ENCODE measurements at regions not wholly inside any gene's neighbourhood (a gene's known extent, or its start where the extent isn't known, plus 50 kb on each side); places are given as distances from the start of the nearest gene placed in this dataset.
A peak's percentile ranks its signal among the peaks of the same experiment; 100 is the strongest.

DNA sequence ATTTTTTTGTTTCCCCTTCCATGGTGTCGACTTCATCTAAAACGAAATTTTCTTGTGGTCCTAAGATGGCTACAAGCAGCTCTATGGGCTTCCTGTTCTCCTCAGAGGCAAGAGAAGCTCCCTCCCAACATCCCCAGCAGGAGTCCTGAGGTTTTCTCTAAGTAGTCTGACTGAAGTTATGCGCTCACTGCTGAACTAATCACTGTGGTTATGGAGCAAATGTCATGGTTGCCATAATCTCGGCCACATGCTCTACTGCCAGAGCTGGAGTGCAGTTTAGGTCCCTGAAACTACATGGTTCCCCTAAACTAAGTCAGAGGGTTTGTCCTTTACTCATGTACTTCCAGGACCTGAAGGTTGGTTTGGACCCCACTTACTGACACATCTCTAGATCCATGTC is 68.0 kb upstream of the MAMDC2 start (continued):
- TF ChIP-seq, protein P1, sequence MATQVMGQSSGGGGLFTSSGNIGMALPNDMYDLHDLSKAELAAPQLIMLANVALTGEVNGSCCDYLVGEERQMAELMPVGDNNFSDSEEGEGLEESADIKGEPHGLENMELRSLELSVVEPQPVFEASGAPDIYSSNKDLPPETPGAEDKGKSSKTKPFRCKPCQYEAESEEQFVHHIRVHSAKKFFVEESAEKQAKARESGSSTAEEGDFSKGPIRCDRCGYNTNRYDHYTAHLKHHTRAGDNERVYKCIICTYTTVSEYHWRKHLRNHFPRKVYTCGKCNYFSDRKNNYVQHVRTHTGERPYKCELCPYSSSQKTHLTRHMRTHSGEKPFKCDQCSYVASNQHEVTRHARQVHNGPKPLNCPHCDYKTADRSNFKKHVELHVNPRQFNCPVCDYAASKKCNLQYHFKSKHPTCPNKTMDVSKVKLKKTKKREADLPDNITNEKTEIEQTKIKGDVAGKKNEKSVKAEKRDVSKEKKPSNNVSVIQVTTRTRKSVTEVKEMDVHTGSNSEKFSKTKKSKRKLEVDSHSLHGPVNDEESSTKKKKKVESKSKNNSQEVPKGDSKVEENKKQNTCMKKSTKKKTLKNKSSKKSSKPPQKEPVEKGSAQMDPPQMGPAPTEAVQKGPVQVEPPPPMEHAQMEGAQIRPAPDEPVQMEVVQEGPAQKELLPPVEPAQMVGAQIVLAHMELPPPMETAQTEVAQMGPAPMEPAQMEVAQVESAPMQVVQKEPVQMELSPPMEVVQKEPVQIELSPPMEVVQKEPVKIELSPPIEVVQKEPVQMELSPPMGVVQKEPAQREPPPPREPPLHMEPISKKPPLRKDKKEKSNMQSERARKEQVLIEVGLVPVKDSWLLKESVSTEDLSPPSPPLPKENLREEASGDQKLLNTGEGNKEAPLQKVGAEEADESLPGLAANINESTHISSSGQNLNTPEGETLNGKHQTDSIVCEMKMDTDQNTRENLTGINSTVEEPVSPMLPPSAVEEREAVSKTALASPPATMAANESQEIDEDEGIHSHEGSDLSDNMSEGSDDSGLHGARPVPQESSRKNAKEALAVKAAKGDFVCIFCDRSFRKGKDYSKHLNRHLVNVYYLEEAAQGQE (IDR thresholded peaks at IDR 0.05; ENCODE audit: unreplicated experiment): no peak

DNA sequence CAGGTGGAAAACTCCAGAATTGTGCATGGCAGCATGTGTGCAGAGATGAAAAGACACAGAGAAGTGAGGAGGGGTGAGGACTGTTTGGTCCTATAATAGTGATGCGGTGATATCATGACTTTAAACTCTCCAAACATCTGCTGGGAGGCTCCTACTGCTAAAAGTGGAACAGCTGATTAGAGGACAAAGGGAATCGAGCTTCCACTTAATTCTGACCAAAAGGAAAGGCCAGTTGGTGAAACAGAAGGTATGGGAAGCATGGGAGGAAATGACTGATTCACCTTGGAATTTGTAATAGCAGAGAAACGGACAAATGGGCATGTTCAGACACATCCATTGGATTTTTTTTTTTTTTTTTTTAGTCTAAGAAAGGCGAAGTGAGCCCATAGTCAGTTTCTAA is 67.5 kb upstream of the MAMDC2 start:
- H3F3A ChIP-seq (replicated peaks; ENCODE audit: low read depth): no peaks in the 10 kb centered on the region
- ATAC-seq (no peak), DNase-seq (ENCODE audit: low spot score) (no peak)
- Mint-ChIP-seq H3K9me3 (no peaks in the 10 kb centered on the region), H3K27me3 (ENCODE audit: insufficient read depth, low read depth, poor library complexity) (peaks cover 2% of the 10 kb centered on the region), H3K27ac (no peak overlapping the region), H3K4me1 (peaks cover 4% of the 10 kb centered on the region; the same call in 2 of the 3 replicates), H3K4me3 (no peak overlapping the region), H3K36me3 (ENCODE audit: low read depth) (no peaks in the 10 kb centered on the region)
- no peak overlapping the region for H3K4me3 ChIP-seq
- no peaks in the 10 kb centered on the region for H3K36me3 ChIP-seq (ENCODE audit: insufficient read depth)
- no peaks in the 10 kb centered on the region for H4K20me1 ChIP-seq (replicated peaks; ENCODE audit: insufficient read depth)
- TF ChIP-seq POLR2AphosphoS5 (IDR thresholded peaks at IDR 0.05; ENCODE audit: low read depth): no peak
- no peak for TF ChIP-seq ZNF331 (CRISPR knock-in tag; IDR thresholded peaks at IDR 0.05; ENCODE audit: low read depth)
- no peak for TF ChIP-seq STAT1 (IDR thresholded peaks at IDR 0.05; ENCODE audit: unreplicated experiment)
- TF ChIP-seq, protein P2, sequence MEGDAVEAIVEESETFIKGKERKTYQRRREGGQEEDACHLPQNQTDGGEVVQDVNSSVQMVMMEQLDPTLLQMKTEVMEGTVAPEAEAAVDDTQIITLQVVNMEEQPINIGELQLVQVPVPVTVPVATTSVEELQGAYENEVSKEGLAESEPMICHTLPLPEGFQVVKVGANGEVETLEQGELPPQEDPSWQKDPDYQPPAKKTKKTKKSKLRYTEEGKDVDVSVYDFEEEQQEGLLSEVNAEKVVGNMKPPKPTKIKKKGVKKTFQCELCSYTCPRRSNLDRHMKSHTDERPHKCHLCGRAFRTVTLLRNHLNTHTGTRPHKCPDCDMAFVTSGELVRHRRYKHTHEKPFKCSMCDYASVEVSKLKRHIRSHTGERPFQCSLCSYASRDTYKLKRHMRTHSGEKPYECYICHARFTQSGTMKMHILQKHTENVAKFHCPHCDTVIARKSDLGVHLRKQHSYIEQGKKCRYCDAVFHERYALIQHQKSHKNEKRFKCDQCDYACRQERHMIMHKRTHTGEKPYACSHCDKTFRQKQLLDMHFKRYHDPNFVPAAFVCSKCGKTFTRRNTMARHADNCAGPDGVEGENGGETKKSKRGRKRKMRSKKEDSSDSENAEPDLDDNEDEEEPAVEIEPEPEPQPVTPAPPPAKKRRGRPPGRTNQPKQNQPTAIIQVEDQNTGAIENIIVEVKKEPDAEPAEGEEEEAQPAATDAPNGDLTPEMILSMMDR (conservative IDR thresholded peaks at IDR 0.05; ENCODE audit: low read depth in 2 of 2): no peak
- no peak for TF ChIP-seq JUNB (IDR thresholded peaks at IDR 0.05; ENCODE audit: unreplicated experiment)
- H3K27me3 ChIP-seq (ENCODE audit: insufficient read depth): no peaks in the 10 kb centered on the region
- no peaks in the 10 kb centered on the region for H3K79me2 ChIP-seq (replicated peaks; ENCODE audit: insufficient read depth)
- H3K4me1 ChIP-seq (ENCODE audit: insufficient read depth): no peaks in the 10 kb centered on the region; the same call in 1 of the 2 replicates
- peak overlapping the region; percentile 61 for H2AFZ ChIP-seq
- no peak overlapping the region for H3K27ac ChIP-seq (ENCODE audit: low read depth)
- H3K9me2 ChIP-seq (ENCODE audit: insufficient read depth): peaks cover 16% of the 10 kb centered on the region
- H3K4me2 ChIP-seq: no peak overlapping the region

DNA sequence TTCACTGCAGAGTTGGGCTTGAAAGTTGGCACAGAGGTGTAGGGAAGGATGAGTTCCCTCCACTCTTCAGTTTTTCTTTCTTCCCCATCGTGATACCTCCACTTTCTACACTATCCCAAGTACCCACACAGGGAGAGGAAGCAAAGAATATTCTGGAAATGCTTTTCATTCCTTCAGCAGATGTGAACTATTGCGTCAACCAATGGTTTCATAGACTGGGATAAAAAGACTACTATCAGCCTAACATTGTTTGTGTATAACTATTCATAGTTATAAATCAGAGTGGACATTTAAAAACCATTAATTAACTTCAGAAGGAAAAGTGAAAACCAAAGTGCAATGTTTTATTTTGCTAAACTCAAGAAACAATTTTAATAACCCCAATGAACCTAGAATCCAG is 63.6 kb upstream of the MAMDC2 start:
- Mint-ChIP-seq H3K9me3 (no peaks in the 10 kb centered on the region), H3K36me3 (ENCODE audit: low read depth) (no peaks in the 10 kb centered on the region), H3K4me3 (no peak overlapping the region), H3K4me1 (peaks cover 12% of the 10 kb centered on the region), H3K27ac (no peak overlapping the region), H3K27me3 (ENCODE audit: insufficient read depth, low read depth, poor library complexity) (peaks cover 2% of the 10 kb centered on the region)
- H3K27me3 ChIP-seq (ENCODE audit: insufficient read depth): no peaks in the 10 kb centered on the region
- H3K4me2 ChIP-seq: no peak overlapping the region
- no peak overlapping the region for H3K27ac ChIP-seq (ENCODE audit: low read depth)
- H4K20me1 ChIP-seq (replicated peaks; ENCODE audit: insufficient read depth): no peaks in the 10 kb centered on the region
- 0 out of 2 replicates have a peak, but pooled peaks cover 4% of the 10 kb centered on the region for H3K4me1 ChIP-seq (ENCODE audit: insufficient read depth)
- H3K4me3 ChIP-seq: no peak overlapping the region
- DNase-seq (ENCODE audit: low spot score) (no peak), ATAC-seq (no peak)
- no peaks in the 10 kb centered on the region for H3K79me2 ChIP-seq (replicated peaks; ENCODE audit: insufficient read depth)
- H3K36me3 ChIP-seq (ENCODE audit: insufficient read depth): no peaks in the 10 kb centered on the region
- H2AFZ ChIP-seq: no peak overlapping the region
- H3F3A ChIP-seq (replicated peaks; ENCODE audit: low read depth): no peaks in the 10 kb centered on the region
- H3K9me2 ChIP-seq (ENCODE audit: insufficient read depth): peaks cover 20% of the 10 kb centered on the region
- TF ChIP-seq POLR2AphosphoS5 (IDR thresholded peaks at IDR 0.05; ENCODE audit: low read depth): no peak
- TF ChIP-seq ZNF114 (CRISPR knock-in tag; IDR thresholded peaks at IDR 0.05): no peak
- no peak for TF ChIP-seq STAT1 (IDR thresholded peaks at IDR 0.05; ENCODE audit: unreplicated experiment)
- TF ChIP-seq, protein P3, sequence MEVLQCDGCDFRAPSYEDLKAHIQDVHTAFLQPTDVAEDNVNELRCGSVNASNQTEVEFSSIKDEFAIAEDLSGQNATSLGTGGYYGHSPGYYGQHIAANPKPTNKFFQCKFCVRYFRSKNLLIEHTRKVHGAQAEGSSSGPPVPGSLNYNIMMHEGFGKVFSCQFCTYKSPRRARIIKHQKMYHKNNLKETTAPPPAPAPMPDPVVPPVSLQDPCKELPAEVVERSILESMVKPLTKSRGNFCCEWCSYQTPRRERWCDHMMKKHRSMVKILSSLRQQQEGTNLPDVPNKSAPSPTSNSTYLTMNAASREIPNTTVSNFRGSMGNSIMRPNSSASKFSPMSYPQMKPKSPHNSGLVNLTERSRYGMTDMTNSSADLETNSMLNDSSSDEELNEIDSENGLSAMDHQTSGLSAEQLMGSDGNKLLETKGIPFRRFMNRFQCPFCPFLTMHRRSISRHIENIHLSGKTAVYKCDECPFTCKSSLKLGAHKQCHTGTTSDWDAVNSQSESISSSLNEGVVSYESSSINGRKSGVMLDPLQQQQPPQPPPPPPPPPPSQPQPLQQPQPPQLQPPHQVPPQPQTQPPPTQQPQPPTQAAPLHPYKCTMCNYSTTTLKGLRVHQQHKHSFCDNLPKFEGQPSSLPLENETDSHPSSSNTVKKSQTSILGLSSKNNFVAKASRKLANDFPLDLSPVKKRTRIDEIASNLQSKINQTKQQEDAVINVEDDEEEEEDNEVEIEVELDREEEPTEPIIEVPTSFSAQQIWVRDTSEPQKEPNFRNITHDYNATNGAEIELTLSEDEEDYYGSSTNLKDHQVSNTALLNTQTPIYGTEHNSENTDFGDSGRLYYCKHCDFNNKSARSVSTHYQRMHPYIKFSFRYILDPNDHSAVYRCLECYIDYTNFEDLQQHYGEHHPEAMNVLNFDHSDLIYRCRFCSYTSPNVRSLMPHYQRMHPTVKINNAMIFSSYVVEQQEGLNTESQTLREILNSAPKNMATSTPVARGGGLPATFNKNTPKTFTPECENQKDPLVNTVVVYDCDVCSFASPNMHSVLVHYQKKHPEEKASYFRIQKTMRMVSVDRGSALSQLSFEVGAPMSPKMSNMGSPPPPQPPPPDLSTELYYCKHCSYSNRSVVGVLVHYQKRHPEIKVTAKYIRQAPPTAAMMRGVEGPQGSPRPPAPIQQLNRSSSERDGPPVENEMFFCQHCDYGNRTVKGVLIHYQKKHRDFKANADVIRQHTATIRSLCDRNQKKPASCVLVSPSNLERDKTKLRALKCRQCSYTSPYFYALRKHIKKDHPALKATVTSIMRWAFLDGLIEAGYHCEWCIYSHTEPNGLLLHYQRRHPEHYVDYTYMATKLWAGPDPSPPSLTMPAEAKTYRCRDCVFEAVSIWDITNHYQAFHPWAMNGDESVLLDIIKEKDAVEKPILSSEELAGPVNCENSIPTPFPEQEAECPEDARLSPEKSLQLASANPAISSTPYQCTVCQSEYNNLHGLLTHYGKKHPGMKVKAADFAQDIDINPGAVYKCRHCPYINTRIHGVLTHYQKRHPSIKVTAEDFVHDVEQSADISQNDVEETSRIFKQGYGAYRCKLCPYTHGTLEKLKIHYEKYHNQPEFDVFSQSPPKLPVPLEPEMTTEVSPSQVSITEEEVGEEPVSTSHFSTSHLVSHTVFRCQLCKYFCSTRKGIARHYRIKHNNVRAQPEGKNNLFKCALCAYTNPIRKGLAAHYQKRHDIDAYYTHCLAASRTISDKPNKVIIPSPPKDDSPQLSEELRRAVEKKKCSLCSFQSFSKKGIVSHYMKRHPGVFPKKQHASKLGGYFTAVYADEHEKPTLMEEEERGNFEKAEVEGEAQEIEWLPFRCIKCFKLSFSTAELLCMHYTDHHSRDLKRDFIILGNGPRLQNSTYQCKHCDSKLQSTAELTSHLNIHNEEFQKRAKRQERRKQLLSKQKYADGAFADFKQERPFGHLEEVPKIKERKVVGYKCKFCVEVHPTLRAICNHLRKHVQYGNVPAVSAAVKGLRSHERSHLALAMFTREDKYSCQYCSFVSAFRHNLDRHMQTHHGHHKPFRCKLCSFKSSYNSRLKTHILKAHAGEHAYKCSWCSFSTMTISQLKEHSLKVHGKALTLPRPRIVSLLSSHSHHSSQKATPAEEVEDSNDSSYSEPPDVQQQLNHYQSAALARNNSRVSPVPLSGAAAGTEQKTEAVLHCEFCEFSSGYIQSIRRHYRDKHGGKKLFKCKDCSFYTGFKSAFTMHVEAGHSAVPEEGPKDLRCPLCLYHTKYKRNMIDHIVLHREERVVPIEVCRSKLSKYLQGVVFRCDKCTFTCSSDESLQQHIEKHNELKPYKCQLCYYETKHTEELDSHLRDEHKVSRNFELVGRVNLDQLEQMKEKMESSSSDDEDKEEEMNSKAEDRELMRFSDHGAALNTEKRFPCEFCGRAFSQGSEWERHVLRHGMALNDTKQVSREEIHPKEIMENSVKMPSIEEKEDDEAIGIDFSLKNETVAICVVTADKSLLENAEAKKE (CRISPR knock-in tag; IDR thresholded peaks at IDR 0.05): no peak
- TF ChIP-seq NANOG (IDR thresholded peaks at IDR 0.05; ENCODE audit: borderline replicate concordance): no peak
- TF ChIP-seq ZNF331 (CRISPR knock-in tag; IDR thresholded peaks at IDR 0.05; ENCODE audit: low read depth): no peak
